ENCODE measurements at regions not wholly inside any gene's neighbourhood (a gene's known extent, or its start where the extent isn't known, plus 50 kb on each side); places are given as distances from the start of the nearest gene placed in this dataset.

DNA sequence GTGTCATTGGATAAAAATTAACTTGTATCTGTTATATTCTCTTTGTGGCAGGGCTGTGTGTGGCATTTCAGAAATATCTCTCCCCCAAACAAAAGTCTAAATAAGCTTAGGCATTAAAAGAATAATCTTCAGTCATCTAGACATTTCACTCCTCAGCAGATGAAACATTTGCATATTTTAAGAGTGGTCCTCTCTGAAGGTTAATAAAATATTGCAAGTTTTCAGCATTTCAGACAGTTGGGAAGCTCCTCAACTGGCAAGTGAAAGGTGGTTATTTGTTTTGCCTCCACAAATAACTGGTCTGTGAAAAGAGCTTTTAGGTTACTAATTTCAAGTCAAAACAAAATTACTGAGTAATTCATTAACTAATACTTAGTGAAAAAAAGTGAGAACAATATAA is 462.6 kb downstream of the EPHA4 start:
- POLR2A ChIA-PET (ENCODE audit: unreplicated experiment) = no interaction called here
- intact Hi-C loops (cut with micrococcal nuclease) = loop anchor here (10.0 kb wide), 1 partner anchor 465 kb away; the partner anchor contains the start of gene EPHA4

DNA sequence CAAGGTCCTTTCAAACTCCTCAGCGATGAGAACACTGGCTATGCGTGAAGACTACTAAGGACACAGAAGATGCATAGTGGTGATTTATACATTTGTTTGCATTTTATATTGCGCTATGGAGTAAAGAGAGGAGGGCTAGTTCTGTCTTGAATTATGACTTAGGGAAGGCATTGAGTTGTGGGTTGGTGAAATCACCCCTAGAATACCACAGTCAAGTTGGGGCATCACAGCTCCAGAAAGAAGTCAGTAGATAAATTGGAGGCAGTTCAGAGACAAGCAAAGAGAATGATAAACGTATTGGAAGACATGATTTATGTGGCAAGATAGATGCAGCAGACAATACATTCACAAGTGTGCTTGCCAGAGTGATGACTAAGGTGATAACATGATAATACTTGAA is 460.4 kb downstream of the EPHA4 start:
- ATAC-seq (no peak), DNase-seq (no peak)
- Histone ChIP-seq H3K9me3 (ENCODE audit: low read length) (no peaks in the 10 kb centered on the region), H3K36me3 (ENCODE audit: low read depth, low read length) (no peaks in the 10 kb centered on the region), H2AFZ (ENCODE audit: low read length) (no peak overlapping the region), H3K9me2 (replicated peaks; ENCODE audit: low read length) (no peaks in the 10 kb centered on the region), H3K4me3 (ENCODE audit: low read length) (no peak overlapping the region), H3F3A (ENCODE audit: low read length, unreplicated experiment) (no peaks in the 10 kb centered on the region), H3K9ac (ENCODE audit: low read length) (no peak overlapping the region), H3K27ac (ENCODE audit: low read length) (no peak overlapping the region), H4K20me1 (ENCODE audit: low read length) (no peaks in the 10 kb centered on the region), H3K4me2 (ENCODE audit: low read length) (no peak overlapping the region), H3K79me2 (ENCODE audit: low read length) (no peaks in the 10 kb centered on the region), H3K27me3 (ENCODE audit: low read length) (peaks cover 20% of the 10 kb centered on the region; the same call in 1 of the 2 replicates), H3K4me1 (ENCODE audit: insufficient read depth, low read length) (no peaks in the 10 kb centered on the region)
- intact Hi-C loops (cut with micrococcal nuclease) = no loop called here
- CTCF ChIA-PET = no interaction called here
- POLR2A ChIA-PET (ENCODE audit: unreplicated experiment) = no interaction called here
- no TSS peak for BruUV-seq (replicated peaks)
- TF ChIP-seq, protein P1, sequence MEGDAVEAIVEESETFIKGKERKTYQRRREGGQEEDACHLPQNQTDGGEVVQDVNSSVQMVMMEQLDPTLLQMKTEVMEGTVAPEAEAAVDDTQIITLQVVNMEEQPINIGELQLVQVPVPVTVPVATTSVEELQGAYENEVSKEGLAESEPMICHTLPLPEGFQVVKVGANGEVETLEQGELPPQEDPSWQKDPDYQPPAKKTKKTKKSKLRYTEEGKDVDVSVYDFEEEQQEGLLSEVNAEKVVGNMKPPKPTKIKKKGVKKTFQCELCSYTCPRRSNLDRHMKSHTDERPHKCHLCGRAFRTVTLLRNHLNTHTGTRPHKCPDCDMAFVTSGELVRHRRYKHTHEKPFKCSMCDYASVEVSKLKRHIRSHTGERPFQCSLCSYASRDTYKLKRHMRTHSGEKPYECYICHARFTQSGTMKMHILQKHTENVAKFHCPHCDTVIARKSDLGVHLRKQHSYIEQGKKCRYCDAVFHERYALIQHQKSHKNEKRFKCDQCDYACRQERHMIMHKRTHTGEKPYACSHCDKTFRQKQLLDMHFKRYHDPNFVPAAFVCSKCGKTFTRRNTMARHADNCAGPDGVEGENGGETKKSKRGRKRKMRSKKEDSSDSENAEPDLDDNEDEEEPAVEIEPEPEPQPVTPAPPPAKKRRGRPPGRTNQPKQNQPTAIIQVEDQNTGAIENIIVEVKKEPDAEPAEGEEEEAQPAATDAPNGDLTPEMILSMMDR (conservative IDR thresholded peaks at IDR 0.05; ENCODE audit: low read depth, low read length) = no peak
- TF ChIP-seq EZH2 (IDR thresholded peaks at IDR 0.05; ENCODE audit: low read length, unreplicated experiment) (no peak), EZH2phosphoT487 (IDR thresholded peaks at IDR 0.05; ENCODE audit: borderline replicate concordance, low read length) (no peak)

More for the DNA sequence above, 462.6 kb downstream of the EPHA4 start:
- no peak overlapping the region for H3K9ac ChIP-seq (ENCODE audit: low read length)
- no peak overlapping the region for H3K27ac ChIP-seq (ENCODE audit: low read length)
- BruUV-seq (replicated peaks) = no TSS peak
- H3K9me3 ChIP-seq (ENCODE audit: low read length) = no peaks in the 10 kb centered on the region
- TF ChIP-seq, protein P1 (conservative IDR thresholded peaks at IDR 0.05; ENCODE audit: low read depth, low read length) = no peak
- TF ChIP-seq EZH2 (IDR thresholded peaks at IDR 0.05; ENCODE audit: low read length, unreplicated experiment) (no peak), EZH2phosphoT487 (IDR thresholded peaks at IDR 0.05; ENCODE audit: borderline replicate concordance, low read length) (no peak)
- no peaks in the 10 kb centered on the region for H4K20me1 ChIP-seq (ENCODE audit: low read length)
- no peaks in the 10 kb centered on the region for H3K79me2 ChIP-seq (ENCODE audit: low read length)
- no peaks in the 10 kb centered on the region for H3K36me3 ChIP-seq (ENCODE audit: low read depth, low read length)
- no peaks in the 10 kb centered on the region for H3F3A ChIP-seq (ENCODE audit: low read length, unreplicated experiment)
- ATAC-seq (no peak), DNase-seq (no peak)
- no peak overlapping the region for H3K4me2 ChIP-seq (ENCODE audit: low read length)
- no peak overlapping the region for H2AFZ ChIP-seq (ENCODE audit: low read length)
- CTCF ChIA-PET = no interaction called here
- H3K4me1 ChIP-seq (ENCODE audit: insufficient read depth, low read length) = no peaks in the 10 kb centered on the region
- peaks cover 20% of the 10 kb centered on the region; the same call in 1 of the 2 replicates for H3K27me3 ChIP-seq (ENCODE audit: low read length)
- no peak overlapping the region for H3K4me3 ChIP-seq (ENCODE audit: low read length)
- no peaks in the 10 kb centered on the region for H3K9me2 ChIP-seq (replicated peaks; ENCODE audit: low read length)

DNA sequence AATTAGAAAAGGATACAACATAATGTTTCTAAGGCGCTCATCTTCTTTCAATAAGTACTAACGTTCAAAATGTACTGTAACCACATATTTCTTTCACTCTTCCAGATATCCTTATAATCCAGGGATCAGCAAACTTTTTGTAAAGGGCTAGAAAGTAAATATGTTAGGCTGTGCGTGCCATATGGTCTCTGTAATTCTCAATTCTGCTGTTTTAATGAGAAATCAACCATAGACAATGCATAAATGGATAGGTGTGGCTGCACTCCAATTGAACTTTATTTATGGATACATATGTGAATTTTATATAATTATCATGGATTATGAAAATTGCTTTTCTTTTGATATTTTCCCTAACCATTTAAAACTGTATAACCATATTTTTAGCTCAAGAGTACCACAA is 459.4 kb downstream of the EPHA4 start:
- DNase-seq = no peak
- ChIA-PET CTCF (no interaction called here), POLR2A (ENCODE audit: unreplicated experiment) (no interaction called here)
- no peaks in the 10 kb centered on the region for H3K9me2 ChIP-seq (replicated peaks; ENCODE audit: low read length)
- ATAC-seq = no peak
- TF ChIP-seq, protein P1 (conservative IDR thresholded peaks at IDR 0.05; ENCODE audit: low read depth, low read length) = no peak
- TF ChIP-seq EZH2 (IDR thresholded peaks at IDR 0.05; ENCODE audit: low read length, unreplicated experiment) (no peak), EZH2phosphoT487 (IDR thresholded peaks at IDR 0.05; ENCODE audit: borderline replicate concordance, low read length) (no peak)
- H3K4me3 ChIP-seq (ENCODE audit: low read length) = no peak overlapping the region
- no peak overlapping the region for H3K9ac ChIP-seq (ENCODE audit: low read length)
- H3K9me3 ChIP-seq (ENCODE audit: low read length) = no peaks in the 10 kb centered on the region
- H3K4me1 ChIP-seq (ENCODE audit: insufficient read depth, low read length) = no peaks in the 10 kb centered on the region
- H4K20me1 ChIP-seq (ENCODE audit: low read length) = no peaks in the 10 kb centered on the region
- peaks cover 20% of the 10 kb centered on the region; the same call in 1 of the 2 replicates for H3K27me3 ChIP-seq (ENCODE audit: low read length)
- H3K79me2 ChIP-seq (ENCODE audit: low read length) = no peaks in the 10 kb centered on the region
- no peaks in the 10 kb centered on the region for H3F3A ChIP-seq (ENCODE audit: low read length, unreplicated experiment)
- no TSS peak for BruUV-seq (replicated peaks)
- H3K4me2 ChIP-seq (ENCODE audit: low read length) = no peak overlapping the region
- no peak overlapping the region for H3K27ac ChIP-seq (ENCODE audit: low read length)
- intact Hi-C loops (cut with micrococcal nuclease) = no loop called here
- no peaks in the 10 kb centered on the region for H3K36me3 ChIP-seq (ENCODE audit: low read depth, low read length)
- H2AFZ ChIP-seq (ENCODE audit: low read length) = no peak overlapping the region
